ENCODE measurements at regions not wholly inside any gene's neighbourhood (a gene's known extent, or its start where the extent isn't known, plus 50 kb on each side); places are given as distances from the start of the nearest gene placed in this dataset.

- TF ChIP-seq CTCF (IDR thresholded peaks at IDR 0.05) = no peak
- no peak for TF ChIP-seq POLR2A (IDR thresholded peaks at IDR 0.05)
Observed at GRCh38 chr7:136697271-136697670, 171.2 kb upstream of the CHRM2 start.

Measured in prostate gland (tissue), 2 donors.